HG03378 (cell line): ENCODE measurements at regions not wholly inside any gene's neighbourhood (a gene's known extent, or its start where the extent isn't known, plus 50 kb on each side); places are given as distances from the start of the nearest gene placed in this dataset.
"Not testable (repeated sequence)": the region's sequence is repeated elsewhere in the genome, so short reads cannot be mapped to it uniquely, and the experiment has no call there.

ENCODE experiments used
- ATAC-seq: cut with Tn5 transposase; IDR thresholded peaks from one replicate; pipeline ENCODE4 v1.9.1; 2021; ENCODE audit warnings: mild to moderate bottlenecking, moderate library complexity; ENCODE audit not compliant: unreplicated experiment

DNA sequence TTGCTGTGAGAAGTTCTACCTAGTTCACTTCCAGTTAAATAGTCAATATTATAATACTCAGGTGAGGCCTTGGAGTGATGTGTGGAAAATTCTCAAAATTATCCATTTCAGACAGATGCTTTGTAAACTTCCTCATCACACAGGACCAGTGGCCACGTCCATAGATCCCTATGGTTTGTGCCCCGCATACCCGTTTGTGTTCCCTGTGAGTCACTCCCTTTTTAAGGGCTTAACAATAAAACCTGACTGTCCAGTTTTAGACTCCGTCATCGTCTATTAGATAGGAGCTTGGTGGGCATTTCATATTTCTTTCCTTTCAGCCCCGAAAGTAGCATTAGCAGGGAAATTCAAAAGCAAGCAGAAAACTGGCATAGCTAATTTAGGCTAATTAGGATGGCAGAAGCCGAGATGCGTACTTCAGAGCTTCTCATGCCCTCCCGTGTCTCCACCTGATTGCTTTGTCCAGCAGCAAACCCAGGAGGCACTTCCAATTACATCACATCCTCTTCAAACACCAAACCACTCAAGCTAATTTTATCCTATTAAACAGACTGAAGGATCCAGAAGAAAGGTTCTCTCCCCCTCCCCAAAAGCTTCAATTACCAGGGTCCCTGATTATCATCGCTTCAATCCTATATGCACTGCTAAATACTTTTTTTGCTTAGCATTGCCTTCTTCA lies 186.6 kb upstream of the OTX2 start:
- ATAC-seq = no peak

DNA sequence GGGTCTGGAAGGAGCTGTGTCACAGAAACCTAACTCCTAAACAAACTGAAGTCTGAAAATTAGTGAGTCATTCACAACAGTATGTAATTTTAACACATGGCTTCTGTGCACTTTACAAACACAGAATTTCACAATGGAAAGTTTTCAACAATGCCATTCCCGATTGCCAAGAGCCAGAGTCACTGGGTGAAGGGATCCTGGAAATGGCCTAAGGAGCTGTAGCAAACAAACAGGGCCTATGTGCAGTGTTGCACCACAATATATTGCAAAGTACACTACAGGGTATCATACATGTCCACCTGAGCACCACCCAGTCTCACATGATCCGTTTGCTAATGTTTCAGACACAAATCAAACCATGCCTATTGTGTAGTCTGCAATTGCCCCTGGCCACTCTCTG lies 184.7 kb upstream of the OTX2 start:
- ATAC-seq = no peak

DNA sequence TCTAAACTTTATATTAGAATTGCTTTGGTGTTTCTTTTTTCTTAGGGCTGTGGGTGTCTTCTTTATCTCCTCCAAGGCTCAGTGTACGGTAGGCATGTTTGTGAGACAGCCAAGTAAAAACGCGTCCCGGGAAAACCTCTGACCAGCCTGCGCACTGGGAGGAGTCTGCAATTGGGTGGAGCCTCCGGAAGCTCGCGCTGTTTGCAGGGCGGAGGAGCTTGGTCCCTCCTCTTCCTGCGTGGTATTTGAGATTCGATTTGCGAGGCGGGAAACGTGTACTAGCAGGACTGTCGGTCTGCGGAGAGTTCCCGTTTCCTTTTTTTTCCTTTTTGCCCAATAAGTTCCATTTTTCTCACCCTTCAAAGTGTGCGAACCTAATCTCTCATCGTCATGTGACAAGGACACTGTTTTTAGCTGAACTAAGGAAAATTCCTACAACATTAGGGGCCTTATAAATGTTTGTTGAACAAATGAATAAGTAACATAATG lies 182.1 kb upstream of the OTX2 start:
- no peak for ATAC-seq

DNA sequence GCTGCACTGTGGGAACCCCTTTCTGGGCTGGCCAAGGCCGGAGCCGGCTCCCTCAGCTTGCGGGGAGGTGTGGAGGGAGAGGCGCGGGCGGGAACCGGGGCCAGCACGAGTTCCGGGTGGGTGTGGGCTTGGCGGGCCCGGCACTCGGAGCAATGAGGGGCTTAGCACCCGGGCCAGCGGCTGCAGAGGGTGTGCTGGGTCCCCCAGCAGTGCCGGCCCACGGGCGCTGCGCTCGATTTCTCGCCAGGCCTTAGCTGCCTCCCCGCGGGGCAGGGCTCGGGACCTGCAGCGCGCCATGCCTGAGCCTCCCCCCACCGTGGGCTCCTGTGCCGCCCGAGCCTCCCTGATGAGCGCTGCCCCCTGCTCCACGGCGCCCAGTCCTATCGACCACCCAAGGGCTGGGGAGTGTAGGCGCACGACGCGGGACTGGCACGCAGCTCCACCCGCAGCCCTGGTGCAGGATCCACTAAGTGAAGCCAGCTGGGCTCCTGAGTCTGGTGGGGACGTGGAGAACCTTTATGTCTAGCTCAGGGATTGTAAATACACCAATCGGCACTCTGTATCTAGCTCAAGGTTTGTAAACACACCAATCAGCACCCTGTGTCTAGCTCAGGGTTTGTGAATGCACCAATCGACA lies 180.8 kb upstream of the OTX2 start:
- not testable (repeated sequence) for ATAC-seq

DNA sequence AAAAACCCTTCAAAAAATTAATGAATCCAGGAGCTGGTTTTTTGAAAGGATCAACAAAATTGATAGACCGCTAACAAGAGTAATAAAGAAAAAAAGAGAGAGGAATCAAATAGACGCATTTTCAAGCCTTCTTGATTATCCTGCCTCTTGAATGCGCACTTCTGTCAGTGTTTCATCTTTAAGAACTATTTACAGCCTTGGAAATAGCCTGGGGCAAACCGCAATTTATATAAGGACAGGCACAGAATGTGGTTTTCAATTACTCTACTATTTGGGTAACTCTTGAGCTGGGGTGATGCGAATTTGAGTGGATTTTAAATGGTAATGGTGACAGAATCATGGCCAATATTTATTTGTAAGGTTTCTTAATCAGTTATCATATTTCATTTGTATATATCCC lies 179.1 kb upstream of the OTX2 start:
- ATAC-seq = no peak

DNA sequence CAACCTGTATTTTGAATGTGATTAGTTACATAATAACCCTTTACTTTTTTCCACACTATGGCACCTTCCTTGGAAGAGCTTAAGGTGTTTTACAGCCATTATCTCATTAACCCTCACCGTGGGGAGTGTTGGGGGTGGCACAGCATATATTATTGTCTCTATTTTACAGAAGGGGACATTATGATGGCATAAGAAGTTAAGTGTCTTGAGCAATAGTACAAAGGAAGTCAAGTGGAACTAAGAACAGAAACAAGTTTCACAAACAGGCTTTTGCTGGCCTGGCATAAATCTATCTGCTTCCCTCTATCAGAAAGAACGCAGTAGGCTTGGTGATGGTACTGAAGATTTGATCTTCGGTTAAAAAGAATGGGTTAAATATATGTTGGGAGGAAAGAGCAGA lies 169.7 kb upstream of the OTX2 start:
- no peak for ATAC-seq

DNA sequence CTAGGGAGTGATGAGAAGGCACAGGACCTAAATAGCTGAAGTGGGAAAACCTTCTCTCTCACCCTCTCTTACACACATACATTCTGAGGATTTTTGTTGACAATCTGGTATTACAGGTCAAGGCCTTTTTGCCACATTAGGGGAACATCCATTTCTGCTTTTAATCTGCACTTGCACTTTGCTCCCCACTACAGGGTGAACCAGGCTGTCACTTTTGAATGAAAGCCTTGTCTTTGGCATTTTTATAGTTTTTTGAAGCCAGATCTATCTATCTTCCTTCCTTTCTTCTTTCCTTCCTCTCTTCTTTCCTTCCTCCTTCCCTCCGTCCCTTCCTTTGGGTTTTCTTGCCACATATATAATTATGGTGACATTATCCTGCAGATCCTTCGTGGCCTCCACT lies 165.9 kb upstream of the OTX2 start:
- ATAC-seq = no peak

DNA sequence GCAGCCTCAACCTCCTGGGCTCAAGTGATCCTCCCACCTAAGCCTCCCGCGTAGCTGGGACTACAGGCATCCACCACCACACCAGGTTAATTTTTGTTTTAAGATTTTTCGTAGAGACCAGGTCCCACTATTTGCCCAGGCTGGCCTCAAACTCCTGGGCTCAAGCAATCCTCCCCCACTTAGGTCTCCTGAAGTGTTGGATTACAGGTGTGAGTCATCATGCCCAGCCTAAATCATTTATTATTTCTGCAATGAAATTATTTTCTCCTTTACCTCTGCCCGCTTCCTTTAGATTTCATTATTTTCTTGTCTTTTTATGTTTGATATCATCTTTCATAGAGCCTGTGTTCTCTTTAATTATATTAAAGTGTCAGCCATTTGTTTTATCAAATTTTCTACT lies 165.2 kb upstream of the OTX2 start:
- no peak for ATAC-seq

DNA sequence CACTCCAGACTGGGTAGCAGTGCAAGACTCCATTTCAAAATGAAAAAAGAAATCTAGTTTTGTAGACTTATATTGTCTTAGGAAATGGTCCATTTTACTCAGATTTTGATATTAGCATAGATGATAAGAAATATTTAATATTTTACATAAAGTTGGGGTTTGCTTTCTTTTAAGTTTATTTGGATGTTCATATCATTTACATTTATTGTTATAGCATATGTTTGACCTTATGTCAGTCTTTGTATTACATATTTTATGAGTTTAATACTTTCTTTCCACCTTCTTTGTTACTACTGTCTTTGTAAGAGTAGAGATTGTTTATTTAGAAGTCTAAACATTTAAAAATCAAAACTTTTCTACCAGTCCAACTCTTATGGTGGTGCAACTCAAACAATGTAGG lies 162.7 kb upstream of the OTX2 start:
- no peak for ATAC-seq

DNA sequence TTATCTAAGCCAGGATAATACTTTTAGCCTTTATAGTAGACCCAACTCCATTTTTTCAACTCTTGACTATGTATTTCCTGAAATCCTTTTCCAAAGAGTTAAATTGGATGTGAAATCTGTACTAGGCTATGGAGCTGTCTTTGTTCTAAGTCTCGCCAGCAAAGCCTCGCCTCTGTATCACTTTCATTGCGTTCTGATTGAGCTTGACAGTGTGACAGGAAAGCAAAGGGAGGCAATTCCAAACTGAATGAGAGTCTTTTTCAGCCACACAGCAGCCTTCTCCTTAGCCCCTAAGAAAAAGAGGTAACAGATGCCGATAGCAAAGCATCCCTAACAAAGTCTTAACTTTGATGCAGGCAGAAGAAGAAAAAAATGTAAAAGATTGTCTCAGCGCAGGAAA lies 154.6 kb upstream of the OTX2 start:
- no peak for ATAC-seq

DNA sequence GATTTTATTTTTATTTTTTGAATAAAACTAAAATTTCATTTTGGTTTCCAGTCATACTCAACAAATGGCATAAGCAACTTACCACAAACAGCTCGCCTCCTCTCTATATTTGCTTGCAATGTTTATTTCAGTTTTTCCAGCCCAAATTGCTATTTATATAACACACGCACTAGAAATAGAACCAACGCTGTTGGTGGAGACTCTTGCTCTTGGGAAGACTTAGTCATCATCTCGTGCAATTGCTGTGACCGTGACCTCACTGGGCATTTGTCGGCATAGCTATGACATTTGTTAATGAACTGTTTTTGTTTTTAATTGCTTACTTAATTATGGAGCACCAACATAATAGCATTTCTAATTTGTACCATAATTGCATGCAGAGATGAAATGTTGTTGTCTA lies 153.1 kb upstream of the OTX2 start:
- no peak for ATAC-seq

DNA sequence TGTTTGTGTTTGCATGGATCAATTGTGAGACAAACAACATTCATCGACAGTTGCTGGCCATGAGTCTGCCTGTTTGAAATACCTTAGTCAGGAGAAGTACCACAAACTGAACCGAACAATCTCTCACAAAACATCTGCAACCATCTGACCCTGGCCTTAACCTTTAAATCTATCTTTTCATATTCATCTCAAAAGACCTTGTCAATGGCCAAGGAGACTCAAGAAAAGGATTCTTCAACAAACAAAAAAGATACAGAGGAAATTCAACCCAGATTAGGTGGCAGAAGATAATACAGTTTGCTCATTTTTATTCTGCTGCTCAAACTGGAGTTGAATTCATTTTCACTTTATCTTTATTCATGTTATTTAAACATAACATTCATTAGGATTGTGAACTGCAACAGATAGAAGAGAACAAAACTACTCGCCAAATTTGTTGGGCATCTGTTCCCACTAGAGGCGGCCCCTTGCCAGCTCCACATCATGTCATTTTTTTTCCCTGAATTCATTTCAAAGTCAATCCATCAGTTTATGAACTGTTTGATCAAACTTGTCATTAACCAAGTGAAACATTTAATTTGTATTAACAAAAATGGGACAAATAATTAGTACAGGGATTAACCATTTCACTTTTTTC lies 152.3 kb upstream of the OTX2 start:
- ATAC-seq = no peak

DNA sequence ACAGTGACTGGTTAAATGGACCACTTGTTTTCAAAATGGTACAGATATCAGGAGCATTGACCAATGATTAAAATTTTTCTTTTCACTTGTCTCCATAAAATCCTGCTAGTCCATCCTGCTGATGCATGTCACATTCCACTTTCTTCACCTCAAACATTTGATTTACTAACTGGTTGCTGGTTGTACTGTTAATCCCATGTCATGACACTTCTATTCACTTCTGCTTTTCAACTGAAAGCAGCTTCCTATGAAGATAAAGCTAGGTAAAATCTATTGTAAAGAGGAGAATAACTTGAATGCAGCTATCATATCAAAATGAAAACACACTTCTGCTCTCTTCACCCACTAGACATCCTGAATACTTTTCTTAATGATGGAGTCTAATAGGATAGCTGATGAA lies 149.6 kb upstream of the OTX2 start:
- no peak for ATAC-seq

DNA sequence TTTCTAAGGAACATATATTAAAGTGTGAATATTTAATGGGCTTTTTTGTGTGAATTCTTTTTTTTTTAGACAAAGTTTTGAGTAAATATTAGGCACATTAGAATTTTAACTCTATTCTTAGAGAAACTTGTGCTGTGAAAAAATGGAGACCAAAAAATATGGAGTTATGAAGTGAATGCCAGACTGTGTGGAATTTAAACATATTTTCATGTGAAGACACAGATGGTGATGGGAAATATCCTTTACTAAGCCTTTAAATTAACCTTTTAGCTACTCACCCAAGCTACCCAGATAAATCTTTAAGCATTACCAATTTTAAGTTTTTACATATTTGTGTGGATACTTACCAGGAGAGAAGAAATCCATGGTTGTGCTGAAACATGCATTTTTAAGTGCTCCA lies 148.8 kb upstream of the OTX2 start:
- no peak for ATAC-seq

DNA sequence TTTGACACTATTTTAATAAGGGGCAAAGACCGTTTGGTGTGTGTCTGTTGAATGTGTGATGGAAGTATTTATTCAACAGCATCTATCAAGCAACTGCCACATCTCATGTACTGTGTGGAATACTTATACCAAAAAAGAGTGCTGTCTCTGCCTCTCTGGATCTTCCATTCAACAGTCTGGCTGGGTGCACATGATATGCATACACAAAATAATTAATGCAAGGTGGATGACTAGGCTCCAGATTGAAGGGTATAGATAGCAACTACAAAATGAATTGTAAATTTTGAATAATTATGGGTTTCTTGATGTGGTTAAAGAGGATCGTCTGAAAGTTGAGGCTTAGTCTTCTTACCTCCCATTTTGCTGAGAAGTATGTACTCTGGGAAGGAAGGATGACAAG lies 145.9 kb upstream of the OTX2 start:
- no peak for ATAC-seq

DNA sequence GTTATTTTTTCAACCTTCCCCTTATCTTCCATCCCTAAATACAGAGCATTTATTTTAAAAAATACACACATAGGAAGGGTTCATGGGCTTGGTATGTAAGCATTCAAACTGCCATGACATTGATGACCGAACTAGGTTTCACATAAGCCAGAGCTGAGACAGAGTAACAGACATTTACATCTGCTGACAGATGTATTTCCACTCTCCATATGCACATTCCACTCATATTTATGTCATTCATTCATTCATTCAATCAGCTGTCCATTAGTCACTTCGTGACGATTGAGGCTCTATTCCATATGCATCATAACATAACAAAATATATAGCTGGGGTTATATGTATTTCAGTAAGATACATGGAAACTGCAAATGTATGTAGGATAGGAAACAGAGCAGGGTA lies 145.5 kb upstream of the OTX2 start:
- no peak for ATAC-seq

DNA sequence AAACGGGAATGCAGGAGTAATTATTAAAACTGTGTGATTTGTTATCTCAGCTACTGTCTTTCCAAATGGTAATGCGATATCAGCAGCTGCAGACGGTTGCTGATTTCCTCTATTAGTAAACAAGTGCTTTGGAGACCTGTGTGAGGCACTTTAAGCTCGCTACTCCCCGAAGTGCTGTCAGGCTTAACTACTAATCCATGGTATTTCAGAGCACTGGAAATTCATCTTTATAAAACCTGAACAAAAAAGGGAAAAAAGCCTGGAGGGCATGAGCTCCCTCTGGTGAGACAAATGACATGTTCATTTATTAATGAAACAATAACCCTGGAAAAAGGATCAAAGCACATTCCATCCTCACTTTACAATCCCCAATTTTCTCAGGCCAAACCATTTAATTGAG lies 143.6 kb upstream of the OTX2 start:
- ATAC-seq = no peak

DNA sequence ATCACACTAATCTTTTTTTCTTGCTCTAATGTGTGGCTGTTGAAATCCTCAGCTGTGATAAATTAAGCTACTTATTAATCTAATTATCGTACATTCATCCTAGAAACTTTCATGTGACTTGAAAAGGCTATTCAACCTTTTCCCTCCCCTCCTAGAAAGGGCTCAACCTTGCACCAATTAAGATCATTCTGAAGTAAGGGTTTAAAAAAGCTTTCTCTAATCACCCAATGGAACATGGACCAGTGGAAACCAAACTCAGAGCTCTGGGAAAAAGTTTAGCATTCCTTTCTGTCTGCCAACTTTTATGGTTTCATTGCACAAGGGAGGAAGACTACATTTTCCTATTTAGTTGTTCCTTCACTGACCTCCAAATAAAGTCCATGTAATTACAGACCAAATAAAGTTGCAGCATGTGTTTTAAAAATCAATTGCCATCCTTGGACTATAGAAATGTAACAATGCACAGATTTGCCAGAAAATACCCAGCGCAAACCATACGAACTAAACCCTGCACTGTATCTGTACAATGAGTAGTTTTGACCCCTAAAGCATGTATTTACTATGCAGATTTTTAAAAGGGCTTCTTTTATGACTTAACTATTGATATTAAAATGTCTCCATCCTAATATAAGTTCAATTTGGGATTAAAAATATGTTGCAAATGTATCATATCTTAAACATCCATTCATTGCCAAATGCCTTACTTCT lies 142.6 kb upstream of the OTX2 start:
- no peak for ATAC-seq

DNA sequence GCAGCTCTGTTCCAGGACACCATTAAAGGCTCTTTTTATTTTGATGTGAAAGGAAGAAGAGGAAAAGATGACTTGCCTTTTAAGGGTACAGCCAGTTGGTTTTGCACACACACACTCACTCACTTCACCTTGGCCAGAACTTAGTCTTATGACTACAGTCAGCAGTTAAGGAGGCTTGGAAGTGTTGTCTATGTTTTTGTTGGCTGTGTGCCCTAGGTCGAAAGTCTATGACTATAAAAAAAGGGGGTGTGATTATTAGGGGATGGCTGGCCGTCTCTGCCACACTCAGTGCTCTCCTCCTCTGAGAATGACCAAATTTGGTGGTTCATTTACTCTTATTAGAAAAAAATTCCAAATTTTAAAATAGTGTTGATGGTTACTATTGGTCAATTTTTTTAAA lies 139.5 kb upstream of the OTX2 start:
- no peak for ATAC-seq

DNA sequence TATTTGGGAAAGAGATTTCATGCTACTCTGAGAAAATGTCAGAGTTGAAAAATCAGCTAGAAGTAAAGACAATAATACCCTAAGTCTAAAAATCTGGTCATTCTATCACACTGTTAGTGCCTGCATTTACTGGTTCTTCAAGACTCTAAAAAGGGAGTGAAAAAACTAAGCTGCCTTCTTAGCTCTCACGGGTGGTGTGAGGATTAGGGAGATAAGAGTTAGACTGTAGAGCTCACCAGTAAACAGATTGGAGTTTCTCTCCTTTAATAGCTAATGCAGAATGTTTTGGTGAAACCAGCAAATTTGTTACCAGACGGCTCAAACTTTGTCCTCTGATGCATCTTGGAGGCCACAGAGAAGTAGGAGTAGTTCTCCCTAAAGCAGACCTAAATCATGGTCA lies 135.0 kb upstream of the OTX2 start:
- ATAC-seq = no peak

DNA sequence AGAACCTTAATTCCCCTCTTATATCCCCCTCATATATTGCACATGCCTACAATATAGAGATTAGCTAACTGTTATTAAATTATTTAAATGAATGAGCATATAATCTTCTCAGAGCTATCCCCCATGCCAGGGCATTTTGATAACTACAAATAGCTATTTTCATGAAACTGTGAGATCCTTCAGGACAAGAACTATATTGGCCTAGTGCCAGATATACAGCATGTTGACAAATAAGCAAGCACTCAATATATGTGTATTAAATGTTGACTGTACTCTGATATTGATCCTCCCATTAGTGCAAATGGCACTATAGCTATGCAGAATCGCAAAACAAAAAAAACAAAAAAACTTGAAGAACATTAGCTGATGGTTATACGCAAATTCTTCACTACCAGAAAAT lies 134.1 kb upstream of the OTX2 start:
- ATAC-seq = no peak

DNA sequence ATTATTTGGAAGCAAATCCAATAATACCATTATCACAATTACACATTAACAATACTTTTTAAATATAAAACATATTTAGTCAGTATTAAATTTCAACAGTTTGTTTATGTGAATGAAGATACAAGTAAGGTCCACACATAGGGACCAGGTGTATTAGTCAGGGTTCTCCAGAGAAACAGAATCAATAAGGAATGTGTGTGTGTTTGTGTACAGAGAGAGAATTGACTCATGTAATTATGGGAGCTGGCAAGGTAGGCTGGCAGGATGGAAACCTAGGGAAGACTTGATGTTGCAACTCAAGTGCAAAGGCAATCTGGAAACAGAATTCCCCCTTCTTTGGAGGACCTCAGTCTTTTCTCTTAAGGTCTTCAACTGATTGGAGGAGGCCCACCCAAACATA lies 123.2 kb upstream of the OTX2 start:
- no peak for ATAC-seq
